ENCODE measurements at regions not wholly inside any gene's neighbourhood (a gene's known extent, or its start where the extent isn't known, plus 50 kb on each side); places are given as distances from the start of the nearest gene placed in this dataset.

GRCh38 chr2:239887604-239888003 lies 137.5 kb downstream of the NDUFA10 start:
- no peak overlapping the region for H3K4me3 ChIP-seq
- H3K27ac ChIP-seq, result no peak overlapping the region
- no peaks in the 10 kb centered on the region for H3K27me3 ChIP-seq
- H3K36me3 ChIP-seq, result peaks cover 0 to 15% (median 0%) of the 10 kb centered on the region in 11 experiments; a peak in 3 of 22 replicates
- H3K4me1 ChIP-seq, result peaks cover 0 to 7% (median 0%) of the 10 kb centered on the region in 10 experiments; a peak in 4 of 20 replicates
- no peak for TF ChIP-seq Cebpa-rat (IDR thresholded peaks at IDR 0.05)
- peaks cover 33 to 39% (median 37%) of the 10 kb centered on the region in 11 experiments for H3K9me3 ChIP-seq (replicated peaks in 1 of 11)
- no peaks in the 10 kb centered on the region for H4K20me1 ChIP-seq
- no peak overlapping the region for H3K9ac ChIP-seq
- H3K4me2 ChIP-seq, result no peak overlapping the region

GRCh38 chr2:239886781-239887180 lies 138.4 kb downstream of the NDUFA10 start:
- Histone ChIP-seq H3K4me3 (no peak overlapping the region), H3K36me3 (peaks cover 0 to 15% (median 0%) of the 10 kb centered on the region in 11 experiments; a peak in 3 of 22 replicates), H3K9ac (no peak overlapping the region), H3K4me2 (no peak overlapping the region), H3K27ac (no peak overlapping the region), H3K27me3 (no peaks in the 10 kb centered on the region), H4K20me1 (no peaks in the 10 kb centered on the region), H3K4me1 (peaks cover 0 to 8% (median 7%) of the 10 kb centered on the region in 10 experiments; a peak in 12 of 20 replicates), H3K9me3 (replicated peaks in 1 of 11) (peaks cover 33 to 39% (median 37%) of the 10 kb centered on the region in 11 experiments)
- TF ChIP-seq Cebpa-rat (IDR thresholded peaks at IDR 0.05), result no peak

DNA sequence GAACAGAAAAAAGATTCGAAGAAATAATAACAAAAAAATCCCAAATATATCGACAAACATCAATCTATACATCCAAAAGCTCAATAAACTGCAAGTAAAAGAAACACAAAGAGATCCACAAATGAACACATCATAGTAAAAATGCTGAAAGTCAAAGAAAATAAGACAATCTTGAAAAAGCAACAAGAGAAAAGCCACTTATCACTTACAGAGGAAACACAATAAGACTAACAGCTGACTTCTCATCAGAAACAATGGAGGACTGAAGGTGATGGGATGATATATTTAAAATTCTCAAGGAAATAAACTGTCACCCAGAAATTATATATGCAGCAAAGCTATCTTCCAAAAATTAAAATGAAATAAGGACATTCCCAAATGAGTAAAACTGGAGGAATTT lies 140.3 kb downstream of the NDUFA10 start:
- H3K9me3 ChIP-seq (replicated peaks in 1 of 11), result peaks cover 33 to 40% (median 37%) of the 10 kb centered on the region in 11 experiments
- H3K27ac ChIP-seq, result no peak overlapping the region
- no peaks in the 10 kb centered on the region for H3K27me3 ChIP-seq
- H4K20me1 ChIP-seq, result no peaks in the 10 kb centered on the region
- peaks cover 0 to 16% (median 9%) of the 10 kb centered on the region in 10 experiments; a peak in 13 of 20 replicates for H3K4me1 ChIP-seq
- H3K9ac ChIP-seq, result no peak overlapping the region
- no peak for TF ChIP-seq Cebpa-rat (IDR thresholded peaks at IDR 0.05)
- no peak overlapping the region for H3K4me2 ChIP-seq
- H3K36me3 ChIP-seq, result peaks cover 0 to 15% (median 0%) of the 10 kb centered on the region in 11 experiments; a peak in 3 of 22 replicates
- no peak overlapping the region for H3K4me3 ChIP-seq

- Histone ChIP-seq H3K27me3 (no peaks in the 10 kb centered on the region), H3K36me3 (peaks cover 0 to 15% (median 0%) of the 10 kb centered on the region in 11 experiments; a peak in 3 of 22 replicates), H3K4me2 (no peak overlapping the region), H4K20me1 (no peaks in the 10 kb centered on the region), H3K9ac (no peak overlapping the region), H3K9me3 (replicated peaks in 1 of 11) (peaks cover 33 to 46% (median 39%) of the 10 kb centered on the region in 11 experiments), H3K4me3 (peak overlapping the region in 1 of 10 experiments; percentile 4; a peak in 1 of 20 replicates), H3K4me1 (peaks cover 2 to 21% (median 13%) of the 10 kb centered on the region in 10 experiments; a peak in 16 of 20 replicates), H3K27ac (no peak overlapping the region)
- TF ChIP-seq Cebpa-rat (IDR thresholded peaks at IDR 0.05), result no peak
These were observed 141.1 kb downstream of the NDUFA10 start for GRCh38 chr2:239884051-239884405.

GRCh38 chr2:239883326-239884050 lies 141.7 kb downstream of the NDUFA10 start:
- no peak overlapping the region for H3K27ac ChIP-seq
- peaks cover 33 to 48% (median 39%) of the 10 kb centered on the region in 11 experiments for H3K9me3 ChIP-seq (replicated peaks in 1 of 11)
- TF ChIP-seq Cebpa-rat (IDR thresholded peaks at IDR 0.05), result no peak

GRCh38 chr2:239882781-239883180 lies 142.4 kb downstream of the NDUFA10 start:
- Histone ChIP-seq H3K4me2 (no peak overlapping the region), H3K27me3 (no peaks in the 10 kb centered on the region), H3K9me3 (replicated peaks in 1 of 11) (peaks cover 33 to 48% (median 39%) of the 10 kb centered on the region in 11 experiments), H3K27ac (no peak overlapping the region), H4K20me1 (no peaks in the 10 kb centered on the region), H3K9ac (no peak overlapping the region), H3K4me3 (no peak overlapping the region), H3K4me1 (peaks cover 14 to 32% (median 25%) of the 10 kb centered on the region in 10 experiments), H3K36me3 (peaks cover 0 to 15% (median 0%) of the 10 kb centered on the region in 11 experiments; a peak in 3 of 22 replicates)
- TF ChIP-seq Cebpa-rat (IDR thresholded peaks at IDR 0.05), result no peak

More at GRCh38 chr2:239883326-239884050, 141.7 kb downstream of the NDUFA10 start:
- peaks cover 0 to 15% (median 0%) of the 10 kb centered on the region in 11 experiments; a peak in 3 of 22 replicates for H3K36me3 ChIP-seq
- no peak overlapping the region for H3K4me3 ChIP-seq
- no peak overlapping the region for H3K4me2 ChIP-seq
- H3K9ac ChIP-seq, result no peak overlapping the region
- H4K20me1 ChIP-seq, result no peaks in the 10 kb centered on the region
- H3K4me1 ChIP-seq, result peaks cover 7 to 26% (median 18%) of the 10 kb centered on the region in 10 experiments
- H3K27me3 ChIP-seq, result no peaks in the 10 kb centered on the region

- Histone ChIP-seq H3K9me3 (replicated peaks in 1 of 11) (peaks cover 33 to 48% (median 39%) of the 10 kb centered on the region in 11 experiments), H3K4me3 (no peak overlapping the region), H4K20me1 (no peaks in the 10 kb centered on the region), H3K27me3 (no peaks in the 10 kb centered on the region), H3K27ac (no peak overlapping the region), H3K9ac (no peak overlapping the region), H3K36me3 (peaks cover 0 to 15% (median 0%) of the 10 kb centered on the region in 11 experiments; a peak in 3 of 22 replicates), H3K4me2 (peak overlapping the region in 3 of 11 experiments; percentile 6 to 20 (median 18); a peak in 2 of 22 replicates), H3K4me1 (peaks cover 16 to 33% (median 26%) of the 10 kb centered on the region in 10 experiments)
- TF ChIP-seq Cebpa-rat (IDR thresholded peaks at IDR 0.05), result no peak
These were observed 142.8 kb downstream of the NDUFA10 start for GRCh38 chr2:239882331-239882732.

- H3K4me2 ChIP-seq, result peak overlapping the region in 3 of 11 experiments; percentile 6 to 20 (median 18); a peak in 2 of 22 replicates
- peaks cover 31 to 46% (median 36%) of the 10 kb centered on the region in 11 experiments for H3K9me3 ChIP-seq (replicated peaks in 1 of 11)
- H3K4me1 ChIP-seq, result peaks cover 17 to 36% (median 26%) of the 10 kb centered on the region in 10 experiments
- H3K36me3 ChIP-seq, result peaks cover 0 to 15% (median 0%) of the 10 kb centered on the region in 11 experiments; a peak in 3 of 22 replicates
- no peaks in the 10 kb centered on the region for H3K27me3 ChIP-seq
- H3K9ac ChIP-seq, result no peak overlapping the region; a peak in 1 of 22 replicates
- no peak for TF ChIP-seq Cebpa-rat (IDR thresholded peaks at IDR 0.05)
- H3K4me3 ChIP-seq, result no peak overlapping the region
- H3K27ac ChIP-seq, result peak overlapping the region in 1 of 11 experiments; percentile 21; a peak in 1 of 22 replicates
- no peaks in the 10 kb centered on the region for H4K20me1 ChIP-seq
These were observed 143.4 kb downstream of the NDUFA10 start for GRCh38 chr2:239881561-239882320.
